ENCODE measurements at regions not wholly inside any gene's neighbourhood (a gene's known extent, or its start where the extent isn't known, plus 50 kb on each side); places are given as distances from the start of the nearest gene placed in this dataset.
"Not testable (repeated sequence)": the region's sequence is repeated elsewhere in the genome, so short reads cannot be mapped to it uniquely, and the experiment has no call there.

- Histone ChIP-seq H3K27me3 (ENCODE audit: control insufficient read depth in 2 of 2, insufficient read depth in 1 of 2, low read length in 1 of 2) (no peaks in the 10 kb centered on the region), H3K36me3 (ENCODE audit: control insufficient read depth in 2 of 2, insufficient read depth in 2 of 2, low read length in 1 of 2) (no peaks in the 10 kb centered on the region), H3K4me3 (ENCODE audit: low read length in 2 of 2) (no peak overlapping the region), H3K9me3 (ENCODE audit: control insufficient read depth in 2 of 2, insufficient read depth in 1 of 2, low read length in 1 of 2) (no peaks in the 10 kb centered on the region), H3K4me1 (ENCODE audit: control insufficient read depth in 2 of 2, insufficient read depth in 2 of 2, low read length in 2 of 2) (peaks cover 3 to 15% of the 10 kb centered on the region in 2 donors), H3K27ac (ENCODE audit: low read depth in 1 of 2, low read length in 1 of 2) (no peak overlapping the region)
- 98% methylated on average over 6 of the region's 6 CpGs for WGBS
- no peak for DNase-seq (ENCODE audit: low read depth in 6 of 9, low spot score in 9 of 9)
These were observed 131.5 kb upstream of the NCOR2 start for GRCh38 chr12:124698998-124699305.

- Histone ChIP-seq H3K27ac (ENCODE audit: low read depth in 1 of 2, low read length in 1 of 2) (no peak overlapping the region), H3K4me3 (ENCODE audit: low read length in 2 of 2) (no peak overlapping the region), H3K4me1 (ENCODE audit: control insufficient read depth in 2 of 2, insufficient read depth in 2 of 2, low read length in 2 of 2) (peaks cover 3 to 15% of the 10 kb centered on the region in 2 donors), H3K9me3 (ENCODE audit: control insufficient read depth in 2 of 2, insufficient read depth in 1 of 2, low read length in 1 of 2) (peaks cover 0 to 1% of the 10 kb centered on the region in 2 donors), H3K36me3 (ENCODE audit: control insufficient read depth in 2 of 2, insufficient read depth in 2 of 2, low read length in 1 of 2) (no peaks in the 10 kb centered on the region), H3K27me3 (ENCODE audit: control insufficient read depth in 2 of 2, insufficient read depth in 1 of 2, low read length in 1 of 2) (no peaks in the 10 kb centered on the region)
- no peak for DNase-seq (ENCODE audit: low read depth in 6 of 9, low spot score in 9 of 9)
- 79% methylated on average over 15 of the region's 15 CpGs for WGBS
These were observed 131.0 kb upstream of the NCOR2 start for GRCh38 chr12:124698211-124698997.

- H3K27ac ChIP-seq (ENCODE audit: low read depth in 1 of 2, low read length in 1 of 2); H3K9me3 ChIP-seq (ENCODE audit: control insufficient read depth in 2 of 2, insufficient read depth in 1 of 2, low read length in 1 of 2); DNase-seq (ENCODE audit: low read depth in 6 of 9, low spot score in 9 of 9); H3K4me3 ChIP-seq (ENCODE audit: low read length in 2 of 2); H3K27me3 ChIP-seq (ENCODE audit: control insufficient read depth in 2 of 2, insufficient read depth in 1 of 2, low read length in 1 of 2); H3K36me3 ChIP-seq (ENCODE audit: control insufficient read depth in 2 of 2, insufficient read depth in 2 of 2, low read length in 1 of 2): not testable (repeated sequence)
- WGBS = 93% methylated on average over 11 of the region's 11 CpGs
- peaks cover 3 to 15% of the 10 kb centered on the region in 2 donors for H3K4me1 ChIP-seq (ENCODE audit: control insufficient read depth in 2 of 2, insufficient read depth in 2 of 2, low read length in 2 of 2)
These were observed 130.3 kb upstream of the NCOR2 start for GRCh38 chr12:124697722-124698121.

GRCh38 chr12:124696693-124697476 is 129.5 kb upstream of the NCOR2 start:
- Histone ChIP-seq H3K4me3 (ENCODE audit: low read length in 2 of 2) (no peak overlapping the region), H3K27me3 (ENCODE audit: control insufficient read depth in 2 of 2, insufficient read depth in 1 of 2, low read length in 1 of 2) (no peaks in the 10 kb centered on the region), H3K36me3 (ENCODE audit: control insufficient read depth in 2 of 2, insufficient read depth in 2 of 2, low read length in 1 of 2) (no peaks in the 10 kb centered on the region), H3K27ac (ENCODE audit: low read depth in 1 of 2, low read length in 1 of 2) (no peak overlapping the region), H3K4me1 (ENCODE audit: control insufficient read depth in 2 of 2, insufficient read depth in 2 of 2, low read length in 2 of 2) (peaks cover 3 to 15% of the 10 kb centered on the region in 2 donors), H3K9me3 (ENCODE audit: control insufficient read depth in 2 of 2, insufficient read depth in 1 of 2, low read length in 1 of 2) (peaks cover 0 to 17% of the 10 kb centered on the region in 2 donors)
- 86% methylated on average over 3 of the region's 3 CpGs for WGBS
- no peak for DNase-seq (ENCODE audit: low read depth in 6 of 9, low spot score in 9 of 9)

- Histone ChIP-seq H3K4me3 (ENCODE audit: low read length in 2 of 2) (no peak overlapping the region), H3K27me3 (ENCODE audit: control insufficient read depth in 2 of 2, insufficient read depth in 1 of 2, low read length in 1 of 2) (no peaks in the 10 kb centered on the region), H3K27ac (ENCODE audit: low read depth in 1 of 2, low read length in 1 of 2) (no peak overlapping the region), H3K9me3 (ENCODE audit: control insufficient read depth in 2 of 2, insufficient read depth in 1 of 2, low read length in 1 of 2) (peaks cover 0 to 24% of the 10 kb centered on the region in 2 donors), H3K36me3 (ENCODE audit: control insufficient read depth in 2 of 2, insufficient read depth in 2 of 2, low read length in 1 of 2) (no peaks in the 10 kb centered on the region), H3K4me1 (ENCODE audit: control insufficient read depth in 2 of 2, insufficient read depth in 2 of 2, low read length in 2 of 2) (peaks cover 3 to 15% of the 10 kb centered on the region in 2 donors)
- 93% methylated on average over 5 of the region's 5 CpGs for WGBS
- no peak for DNase-seq (ENCODE audit: low read depth in 6 of 9, low spot score in 9 of 9)
These were observed 128.4 kb upstream of the NCOR2 start for GRCh38 chr12:124695861-124696260.

GRCh38 chr12:124694846-124695497 is 127.6 kb upstream of the NCOR2 start:
- Histone ChIP-seq H3K36me3 (ENCODE audit: control insufficient read depth in 2 of 2, insufficient read depth in 2 of 2, low read length in 1 of 2) (no peaks in the 10 kb centered on the region), H3K4me1 (ENCODE audit: control insufficient read depth in 2 of 2, insufficient read depth in 2 of 2, low read length in 2 of 2) (peaks cover 3 to 20% of the 10 kb centered on the region in 2 donors), H3K9me3 (ENCODE audit: control insufficient read depth in 2 of 2, insufficient read depth in 1 of 2, low read length in 1 of 2) (peaks cover 0 to 24% of the 10 kb centered on the region in 2 donors), H3K27me3 (ENCODE audit: control insufficient read depth in 2 of 2, insufficient read depth in 1 of 2, low read length in 1 of 2) (no peaks in the 10 kb centered on the region), H3K4me3 (ENCODE audit: low read length in 2 of 2) (no peak overlapping the region), H3K27ac (ENCODE audit: low read depth in 1 of 2, low read length in 1 of 2) (no peak overlapping the region)
- WGBS = 93% methylated on average over 14 of the region's 14 CpGs
- no peak for DNase-seq (ENCODE audit: low read depth in 6 of 9, low spot score in 9 of 9)

- WGBS = 10% methylated on average over 5 of the region's 5 CpGs
- Histone ChIP-seq H3K4me3 (ENCODE audit: low read length in 2 of 2) (no peak overlapping the region), H3K9me3 (ENCODE audit: control insufficient read depth in 2 of 2, insufficient read depth in 1 of 2, low read length in 1 of 2) (peaks cover 0 to 24% of the 10 kb centered on the region in 2 donors), H3K27me3 (ENCODE audit: control insufficient read depth in 2 of 2, insufficient read depth in 1 of 2, low read length in 1 of 2) (no peaks in the 10 kb centered on the region), H3K36me3 (ENCODE audit: control insufficient read depth in 2 of 2, insufficient read depth in 2 of 2, low read length in 1 of 2) (no peaks in the 10 kb centered on the region), H3K27ac (ENCODE audit: low read depth in 1 of 2, low read length in 1 of 2) (no peak overlapping the region), H3K4me1 (ENCODE audit: control insufficient read depth in 2 of 2, insufficient read depth in 2 of 2, low read length in 2 of 2) (peaks cover 3 to 20% of the 10 kb centered on the region in 2 donors)
- DNase-seq (ENCODE audit: low read depth in 6 of 9, low spot score in 9 of 9) = peak in 1 of 9 donors; percentile 36
These were observed 126.8 kb upstream of the NCOR2 start for GRCh38 chr12:124694250-124694649.

GRCh38 chr12:124693111-124693723 is 125.8 kb upstream of the NCOR2 start:
- Histone ChIP-seq H3K36me3 (ENCODE audit: control insufficient read depth in 2 of 2, insufficient read depth in 2 of 2, low read length in 1 of 2) (no peaks in the 10 kb centered on the region), H3K4me1 (ENCODE audit: control insufficient read depth in 2 of 2, insufficient read depth in 2 of 2, low read length in 2 of 2) (peaks cover 8 to 28% of the 10 kb centered on the region in 2 donors), H3K4me3 (ENCODE audit: low read length in 2 of 2) (no peak overlapping the region), H3K9me3 (ENCODE audit: control insufficient read depth in 2 of 2, insufficient read depth in 1 of 2, low read length in 1 of 2) (peaks cover 0 to 24% of the 10 kb centered on the region in 2 donors), H3K27me3 (ENCODE audit: control insufficient read depth in 2 of 2, insufficient read depth in 1 of 2, low read length in 1 of 2) (no peaks in the 10 kb centered on the region), H3K27ac (ENCODE audit: low read depth in 1 of 2, low read length in 1 of 2) (no peak overlapping the region)
- WGBS = 93% methylated on average over 17 of the region's 17 CpGs
- no peak for DNase-seq (ENCODE audit: low read depth in 6 of 9, low spot score in 9 of 9)

Measured in thymus (tissue), 11 donors.